HEK293T (cell line): ENCODE measurements at regions not wholly inside any gene's neighbourhood (a gene's known extent, or its start where the extent isn't known, plus 50 kb on each side); places are given as distances from the start of the nearest gene placed in this dataset.
A peak's percentile ranks its signal among the peaks of the same experiment; 100 is the strongest.

Experiments used
- CTCF ChIA-PET: fragments of 350-600 bp; formaldehyde crosslinking; extraction: SDS; loops from one replicate; lab custom pipeline; 2021; ENCODE audit warnings: antibody characterized with exemption, inconsistent platforms; lab: Yijun Ruan, JAX
- POLR2A ChIA-PET: fragments of 350-600 bp; formaldehyde crosslinking; extraction: SDS; loops from one replicate; lab custom pipeline; 2020; ENCODE audit warnings: antibody characterized with exemption, inconsistent platforms; lab: Yijun Ruan, JAX
- DNase-seq: peaks from one replicate; pipeline ENCODE4 v3.0.0; 2012; ENCODE audit warnings: mixed read lengths; ENCODE audit errors: extremely low spot score
- ARNT ChIP-seq: fragments of 450-650 bp; IDR thresholded peaks from 2 replicates; pipeline ENCODE4 v1.6.1; 2017; ENCODE audit warnings: mild to moderate bottlenecking
- BHLHE40 ChIP-seq: fragments of 450-650 bp; IDR thresholded peaks from 2 replicates; pipeline ENCODE4 v1.6.1; 2016; ENCODE audit warnings: mild to moderate bottlenecking, moderate library complexity, borderline replicate concordance
- CTBP1 ChIP-seq: fragments of 450-650 bp; IDR thresholded peaks from 2 replicates; pipeline ENCODE4 v1.6.1; 2016; ENCODE audit warnings: borderline replicate concordance
- ELF4 ChIP-seq: fragments of 450-650 bp; IDR thresholded peaks from 2 replicates; pipeline ENCODE4 v1.6.1; 2017; ENCODE audit warnings: antibody characterized with exemption
- FOXA1 ChIP-seq: fragments of 450-650 bp; IDR thresholded peaks from 2 replicates; pipeline ENCODE4 v1.6.1; 2016; ENCODE audit warnings: mild to moderate bottlenecking
- FOXK2 ChIP-seq: fragments of 450-650 bp; IDR thresholded peaks from 2 replicates; pipeline ENCODE4 v1.6.1; 2016; ENCODE audit warnings: mild to moderate bottlenecking
- FOXM1 ChIP-seq: fragments of 450-650 bp; IDR thresholded peaks from 2 replicates; pipeline ENCODE4 v1.6.1; 2017; ENCODE audit warnings: mild to moderate bottlenecking, borderline replicate concordance
- HDGF ChIP-seq: fragments of 450-650 bp; IDR thresholded peaks from 2 replicates; pipeline ENCODE4 v1.6.1; 2017; ENCODE audit warnings: antibody characterized with exemption, borderline replicate concordance
- L3MBTL2 ChIP-seq: fragments of 450-650 bp; conservative IDR thresholded peaks from 2 replicates; pipeline ENCODE4 v1.6.1; 2016; ENCODE audit warnings: mild to moderate bottlenecking
- LEF1 ChIP-seq: fragments of 450-650 bp; IDR thresholded peaks from 2 replicates; pipeline ENCODE4 v1.6.1; 2017; ENCODE audit warnings: mild to moderate bottlenecking, borderline replicate concordance
- NFRKB ChIP-seq: fragments of 450-650 bp; IDR thresholded peaks from 2 replicates; pipeline ENCODE4 v1.6.1; 2016; ENCODE audit warnings: mild to moderate bottlenecking, moderate library complexity
- SP1 ChIP-seq: fragments of 450-650 bp; IDR thresholded peaks from 2 replicates; pipeline ENCODE4 v1.6.1; 2017
- SUZ12 ChIP-seq: fragments of 450-650 bp; IDR thresholded peaks from 2 replicates; pipeline ENCODE4 v1.6.1; 2016; ENCODE audit warnings: mild to moderate bottlenecking
- TARDBP ChIP-seq: fragments of 450-650 bp; IDR thresholded peaks from 2 replicates; pipeline ENCODE4 v1.6.1; 2016
- ZNF384 ChIP-seq: fragments of 450-650 bp; IDR thresholded peaks from 2 replicates; pipeline ENCODE4 v1.6.1; 2016
- TF ChIP-seq, protein P1 (sequence below): fragments of 450-650 bp; IDR thresholded peaks from 2 replicates; pipeline ENCODE4 v1.6.1; 2016

GRCh38 chr6:6058054-6058444 lies 51.3 kb upstream of the NRN1 start:
- no peak for DNase-seq
- ChIA-PET POLR2A (no interaction called here), CTCF (interaction anchor here (0.7 to 2.1 kb wide), 4 partner anchors 13 to 489 kb away, joined by 3 to 8 read pairs (median 4); no protein-coding TSS in a partner anchor)
- no peak for TF ChIP-seq BHLHE40
- no peak for TF ChIP-seq TARDBP
- TF ChIP-seq, protein P1, sequence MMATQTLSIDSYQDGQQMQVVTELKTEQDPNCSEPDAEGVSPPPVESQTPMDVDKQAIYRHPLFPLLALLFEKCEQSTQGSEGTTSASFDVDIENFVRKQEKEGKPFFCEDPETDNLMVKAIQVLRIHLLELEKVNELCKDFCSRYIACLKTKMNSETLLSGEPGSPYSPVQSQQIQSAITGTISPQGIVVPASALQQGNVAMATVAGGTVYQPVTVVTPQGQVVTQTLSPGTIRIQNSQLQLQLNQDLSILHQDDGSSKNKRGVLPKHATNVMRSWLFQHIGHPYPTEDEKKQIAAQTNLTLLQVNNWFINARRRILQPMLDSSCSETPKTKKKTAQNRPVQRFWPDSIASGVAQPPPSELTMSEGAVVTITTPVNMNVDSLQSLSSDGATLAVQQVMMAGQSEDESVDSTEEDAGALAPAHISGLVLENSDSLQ: no peak
- no peak for TF ChIP-seq HDGF
- TF ChIP-seq ZNF384: no peak
- TF ChIP-seq FOXM1: no peak
- TF ChIP-seq CTBP1: no peak
- no peak for TF ChIP-seq FOXK2
- no peak for TF ChIP-seq SP1
- TF ChIP-seq LEF1: no peak
- TF ChIP-seq L3MBTL2: no peak
- no peak for TF ChIP-seq NFRKB
- TF ChIP-seq FOXA1: no peak
- TF ChIP-seq ELF4: no peak
- no peak for TF ChIP-seq ARNT
- no peak for TF ChIP-seq SUZ12

- peak; percentile 38 for DNase-seq
- ChIA-PET POLR2A (no interaction called here), CTCF (interaction anchor here (0.7 to 2.1 kb wide), 5 partner anchors 13 to 489 kb away, joined by 3 to 8 read pairs (median 4); no protein-coding TSS in a partner anchor)
- TF ChIP-seq NFRKB (no peak), CTBP1 (no peak), HDGF (no peak), FOXK2 (no peak), FOXM1 (no peak), ELF4 (no peak), FOXA1 (no peak), ZNF384 (no peak), ARNT (no peak), BHLHE40 (no peak), L3MBTL2 (no peak), SP1 (no peak), LEF1 (no peak), SUZ12 (no peak), TARDBP (no peak)
- TF ChIP-seq, protein P1: no peak
These were observed 50.8 kb upstream of the NRN1 start for GRCh38 chr6:6057442-6058053.
